Mesothelial cell of epicardium (in vitro differentiated cells): ENCODE measurements at regions not wholly inside any gene's neighbourhood (a gene's known extent, or its start where the extent isn't known, plus 50 kb on each side); places are given as distances from the start of the nearest gene placed in this dataset.
"Not testable (repeated sequence)": the region's sequence is repeated elsewhere in the genome, so short reads cannot be mapped to it uniquely, and the experiment has no call there.

ENCODE experiments used
- DNase-seq, 2 experiments: peaks; one replicate each; pipeline ENCODE4 v3.0.0; 2021; ENCODE audit warnings: low spot score in 2 of 2; ENCODE audit not compliant: unreplicated experiment in 2 of 2
- H3K27ac Mint-ChIP-seq: 2 replicates; pipeline ENCODE4 v1.8.0; 2021; ENCODE audit warnings: mixed read lengths
- H3K27me3 Mint-ChIP-seq: 2 replicates; pipeline ENCODE4 v1.8.0; 2021; ENCODE audit warnings: low read depth, mixed read lengths
- H3K36me3 Mint-ChIP-seq: 2 replicates; pipeline ENCODE4 v1.8.0; 2021; ENCODE audit warnings: mixed read lengths
- H3K4me1 Mint-ChIP-seq: 2 replicates; pipeline ENCODE4 v1.8.0; 2021; ENCODE audit warnings: mixed read lengths
- H3K4me3 Mint-ChIP-seq: 2 replicates; pipeline ENCODE4 v1.8.0; 2021; ENCODE audit warnings: mild to moderate bottlenecking, moderate library complexity, mixed read lengths
- H3K9me3 Mint-ChIP-seq: 2 replicates; pipeline ENCODE4 v1.8.0; 2021; ENCODE audit warnings: mixed read lengths
- CTCF ChIP-seq: fragments of 200-600 bp; sonication (generic); IDR thresholded peaks from one replicate; pipeline ENCODE4 v1.5.0; 2021; ENCODE audit warnings: antibody characterized with exemption; ENCODE audit not compliant: unreplicated experiment

DNA sequence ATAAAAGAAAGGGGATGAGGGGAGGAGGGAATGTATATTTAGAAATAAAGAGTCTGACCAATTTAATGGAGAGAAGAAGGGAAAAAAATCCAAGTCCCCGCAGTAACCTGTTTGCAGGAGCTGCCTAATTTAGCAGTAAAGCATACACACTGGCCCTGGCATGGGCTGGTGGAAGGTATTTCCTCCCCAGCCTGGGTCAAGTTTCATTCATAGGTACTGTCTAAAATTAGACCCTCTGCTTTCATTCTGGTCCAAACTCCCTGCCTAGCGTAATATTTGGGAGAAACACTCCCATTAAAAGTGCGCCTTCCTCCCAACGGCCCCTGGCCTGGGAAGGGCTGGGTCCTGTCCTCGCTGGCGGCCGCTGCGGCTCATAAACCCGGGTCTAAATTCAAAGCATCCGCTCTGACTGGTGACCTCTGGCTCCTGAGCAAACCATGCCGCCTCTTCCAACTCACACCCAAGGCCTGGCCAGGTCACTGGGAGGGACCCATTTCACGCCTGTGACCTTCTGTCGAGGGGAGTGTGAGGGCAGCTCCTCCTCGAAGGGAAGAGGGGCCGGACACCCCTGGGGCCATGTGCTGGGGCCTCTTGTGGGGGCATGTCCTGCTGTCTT is 123.2 kb downstream of the FGF18 start:
- no peaks in the 10 kb centered on the region for H3K36me3 Mint-ChIP-seq
- no peak for TF ChIP-seq CTCF
- no peak overlapping the region for H3K27ac Mint-ChIP-seq
- H3K4me3 Mint-ChIP-seq = no peak overlapping the region
- no peak for DNase-seq
- peaks cover 6% of the 10 kb centered on the region for H3K27me3 Mint-ChIP-seq
- no peaks in the 10 kb centered on the region for H3K4me1 Mint-ChIP-seq
- no peaks in the 10 kb centered on the region for H3K9me3 Mint-ChIP-seq

DNA sequence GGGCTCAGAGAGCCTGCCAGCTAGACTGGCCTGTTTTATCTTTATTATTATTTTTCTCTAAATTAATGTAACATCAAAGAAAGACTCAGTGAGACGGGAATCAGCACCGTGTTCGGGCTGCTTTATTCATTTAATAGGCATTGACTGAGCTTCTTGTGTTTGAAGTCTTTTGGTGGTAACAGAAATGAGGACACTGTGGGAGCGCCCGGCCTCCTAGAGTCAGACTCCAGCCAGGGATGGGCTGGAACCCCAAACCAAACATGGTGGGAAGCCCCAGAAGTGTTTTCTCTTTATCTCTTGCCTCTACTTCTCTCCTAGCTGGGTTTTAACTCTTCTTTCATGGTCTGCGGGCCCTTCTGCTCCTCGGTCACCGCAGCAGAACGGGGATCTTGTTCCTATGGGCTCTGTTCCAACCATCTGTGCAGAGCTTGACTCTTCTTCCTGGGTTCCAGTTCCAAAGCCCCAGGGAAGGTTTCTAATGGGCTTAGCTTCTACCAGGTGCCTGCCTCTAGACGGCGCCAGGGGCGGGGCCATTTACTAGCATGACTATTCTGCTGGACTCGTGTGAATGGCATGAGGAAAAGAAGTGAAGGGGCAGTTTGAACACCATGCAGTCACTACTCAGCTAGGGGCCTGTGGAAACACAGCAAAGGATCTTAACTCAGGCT is 123.8 kb downstream of the FGF18 start:
- Mint-ChIP-seq H3K36me3 (no peaks in the 10 kb centered on the region), H3K9me3 (no peaks in the 10 kb centered on the region), H3K4me3 (no peak overlapping the region), H3K27ac (no peak overlapping the region), H3K27me3 (peaks cover 6% of the 10 kb centered on the region), H3K4me1 (no peaks in the 10 kb centered on the region)
- DNase-seq = no peak
- TF ChIP-seq CTCF = no peak

- no peak for DNase-seq
- Mint-ChIP-seq H3K4me3 (no peak overlapping the region), H3K9me3 (no peaks in the 10 kb centered on the region), H3K27ac (no peak overlapping the region), H3K4me1 (no peaks in the 10 kb centered on the region), H3K27me3 (peaks cover 4% of the 10 kb centered on the region), H3K36me3 (no peaks in the 10 kb centered on the region)
- no peak for TF ChIP-seq CTCF
Measured at GRCh38 chr5:171544913-171545765, 125.7 kb downstream of the FGF18 start.

DNA sequence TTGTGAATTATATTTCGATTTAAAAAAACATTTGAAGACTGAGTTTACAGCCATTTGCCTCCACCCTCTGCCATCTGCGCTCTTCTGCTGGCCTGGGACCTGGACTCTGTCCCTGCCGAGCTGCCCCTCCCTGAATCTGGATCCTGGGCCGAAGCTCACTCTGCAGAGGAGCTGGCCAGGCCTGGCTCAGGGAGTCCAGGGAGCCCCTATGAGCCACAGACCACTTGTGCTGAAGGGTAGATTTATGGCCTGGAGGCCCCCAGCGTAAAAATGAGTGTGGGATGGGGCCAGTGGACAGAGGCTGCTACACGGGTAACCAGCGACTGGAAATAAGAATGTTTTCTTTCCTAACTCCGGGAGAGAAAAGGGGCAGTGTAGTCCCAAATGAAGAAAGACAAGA is 129.8 kb downstream of the FGF18 start:
- peaks cover 6% of the 10 kb centered on the region for H3K27me3 Mint-ChIP-seq
- H3K27ac Mint-ChIP-seq = no peak overlapping the region
- H3K4me3 Mint-ChIP-seq = no peak overlapping the region
- H3K9me3 Mint-ChIP-seq = peaks cover 11% of the 10 kb centered on the region
- no peaks in the 10 kb centered on the region for H3K36me3 Mint-ChIP-seq
- DNase-seq = no peak
- H3K4me1 Mint-ChIP-seq = no peaks in the 10 kb centered on the region
- no peak for TF ChIP-seq CTCF

DNA sequence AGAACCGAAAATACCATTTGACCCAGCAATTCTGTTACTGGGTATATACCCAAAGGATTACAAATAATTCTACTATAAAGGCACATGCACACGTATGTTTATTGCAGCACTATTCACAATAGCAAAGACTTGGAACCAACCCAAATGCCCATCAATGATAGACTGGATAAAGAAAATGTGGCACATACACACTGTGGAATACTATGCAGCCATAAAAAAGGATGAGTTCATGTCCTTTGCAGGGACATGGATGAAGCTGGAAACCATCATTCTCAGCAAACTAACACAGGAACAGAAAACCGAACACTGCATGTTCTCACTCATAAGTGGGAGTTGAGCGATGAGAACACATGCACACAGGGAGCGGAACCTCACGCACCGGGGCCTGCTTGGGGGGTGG is 134.4 kb downstream of the FGF18 start:
- not testable (repeated sequence) for DNase-seq, H3K36me3 Mint-ChIP-seq, H3K4me1 Mint-ChIP-seq, H3K27ac Mint-ChIP-seq, H3K4me3 Mint-ChIP-seq
- H3K27me3 Mint-ChIP-seq = peaks cover 29% of the 10 kb centered on the region
- peaks cover 11% of the 10 kb centered on the region for H3K9me3 Mint-ChIP-seq

- H3K27me3 Mint-ChIP-seq = peaks cover 36% of the 10 kb centered on the region
- no peak for DNase-seq
- H3K4me1 Mint-ChIP-seq = no peaks in the 10 kb centered on the region
- no peaks in the 10 kb centered on the region for H3K36me3 Mint-ChIP-seq
- no peak overlapping the region for H3K27ac Mint-ChIP-seq
- H3K4me3 Mint-ChIP-seq = no peak overlapping the region
- H3K9me3 Mint-ChIP-seq = peaks cover 11% of the 10 kb centered on the region
- TF ChIP-seq CTCF = no peak
Measured at GRCh38 chr5:171555160-171555559, 135.7 kb downstream of the FGF18 start.
